Activated naive CD4-positive, alpha-beta T cell treated with anti-CD3 and anti-CD28 coated beads for 36 hours (primary cell): ENCODE measurements at regions not wholly inside any gene's neighbourhood (a gene's known extent, or its start where the extent isn't known, plus 50 kb on each side); places are given as distances from the start of the nearest gene placed in this dataset.

Experiments
- CTCF ChIA-PET: fragments of 350-600 bp; sonication (Branson Sonifier 250); formaldehyde crosslinking; loops from one replicate; lab custom pipeline; 2021; ENCODE audit warnings: antibody characterized with exemption; lab: Charles Lee
- DNase-seq: peaks from one replicate; pipeline ENCODE4 v3.0.0-alpha.2; 2020
- H3K27ac Mint-ChIP-seq: one replicate; pipeline ENCODE4 v1.8.0; 2021; ENCODE audit warnings: mild to moderate bottlenecking, mixed read lengths
- H3K27me3 Mint-ChIP-seq: one replicate; pipeline ENCODE4 v1.8.0; 2021; ENCODE audit warnings: low read depth, mixed read lengths
- H3K36me3 Mint-ChIP-seq: one replicate; pipeline ENCODE4 v1.8.0; 2021; ENCODE audit warnings: low read depth, mixed read lengths
- H3K4me1 Mint-ChIP-seq: one replicate; pipeline ENCODE4 v1.8.0; 2021; ENCODE audit warnings: low read depth, mixed read lengths
- H3K4me3 Mint-ChIP-seq: one replicate; pipeline ENCODE4 v1.8.0; 2021; ENCODE audit warnings: mild to moderate bottlenecking, moderate library complexity, mixed read lengths
- H3K9me3 Mint-ChIP-seq: one replicate; pipeline ENCODE4 v1.8.0; 2021; ENCODE audit warnings: mixed read lengths
- intact Hi-C: fragments of 100-400 bp; cut with micrococcal nuclease; formaldehyde crosslinking; loops from one replicate; pipeline ENCODE4 v1.15.1; 2023

DNA sequence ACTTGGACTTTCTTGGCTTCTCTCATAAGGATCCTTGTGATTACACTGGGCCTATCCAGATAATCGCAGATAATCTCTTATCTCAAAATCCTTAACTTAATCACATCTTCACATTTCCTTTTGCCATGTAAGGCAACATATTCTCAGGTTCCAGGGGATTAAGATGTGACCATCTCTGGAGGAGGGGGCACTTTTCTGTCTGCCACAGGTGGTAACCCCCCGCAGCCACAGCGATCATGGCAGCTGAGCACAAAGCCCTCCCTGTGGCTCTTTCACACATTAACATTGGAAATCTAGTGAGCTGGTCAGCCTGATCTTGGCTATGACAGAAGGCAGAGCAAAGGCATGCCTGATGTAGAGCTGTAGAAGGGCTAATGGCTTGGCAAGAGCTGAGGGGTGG is 69.1 kb upstream of the CD82 start:
- no peak for DNase-seq
- Mint-ChIP-seq H3K4me1 (no peaks in the 10 kb centered on the region), H3K9me3 (no peaks in the 10 kb centered on the region), H3K36me3 (no peaks in the 10 kb centered on the region), H3K4me3 (no peak overlapping the region), H3K27ac (no peak overlapping the region), H3K27me3 (peaks cover 3% of the 10 kb centered on the region)
- CTCF ChIA-PET = interaction anchor here (1.1 kb wide), 1 partner anchor 43 kb away, joined by 3 read pairs; no protein-coding TSS in a partner anchor
- intact Hi-C loops = no loop called here

DNA sequence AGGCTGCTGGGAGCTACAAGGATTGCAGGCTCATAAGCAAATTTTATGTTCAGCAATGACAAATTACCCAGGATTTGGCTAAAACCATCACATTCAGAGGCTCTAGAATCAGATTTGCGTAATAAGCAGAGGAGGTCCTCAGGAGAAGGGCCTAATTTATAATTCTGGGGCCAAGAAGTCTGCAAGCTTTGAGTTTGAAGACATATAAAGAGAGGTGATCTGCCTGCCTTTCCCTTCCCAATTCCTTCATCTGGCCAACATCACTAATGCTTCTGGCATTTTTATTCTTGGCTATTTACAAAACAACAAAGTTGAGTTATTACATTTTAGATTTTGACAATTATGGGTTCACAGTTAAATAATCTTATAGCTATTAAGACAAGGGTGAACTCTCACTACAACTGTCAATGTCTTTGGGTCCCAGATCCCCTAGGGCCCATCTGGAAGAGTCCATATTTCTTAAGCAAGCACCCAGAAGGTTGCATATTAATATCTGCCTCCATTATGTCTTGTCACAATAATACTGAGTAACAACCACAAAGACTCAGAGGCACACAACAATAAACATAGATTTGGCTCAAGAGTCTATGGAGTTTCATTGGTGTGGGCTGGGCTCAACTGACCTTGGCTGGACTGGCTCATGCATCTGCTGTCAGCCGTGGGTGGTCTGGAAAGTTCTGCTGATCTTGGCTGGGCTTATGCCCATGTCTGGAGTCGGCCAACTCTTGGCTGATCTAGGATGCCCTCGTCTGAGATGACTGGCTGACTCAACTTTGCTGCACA is 67.2 kb upstream of the CD82 start:
- intact Hi-C loops = no loop called here
- Mint-ChIP-seq H3K9me3 (no peaks in the 10 kb centered on the region), H3K4me3 (no peak overlapping the region), H3K4me1 (no peaks in the 10 kb centered on the region), H3K36me3 (no peaks in the 10 kb centered on the region), H3K27ac (no peak overlapping the region), H3K27me3 (peaks cover 2% of the 10 kb centered on the region)
- CTCF ChIA-PET = interaction anchor here (0.6 kb wide), 1 partner anchor 213 kb away, joined by 3 read pairs; no protein-coding TSS in a partner anchor
- DNase-seq = no peak

DNA sequence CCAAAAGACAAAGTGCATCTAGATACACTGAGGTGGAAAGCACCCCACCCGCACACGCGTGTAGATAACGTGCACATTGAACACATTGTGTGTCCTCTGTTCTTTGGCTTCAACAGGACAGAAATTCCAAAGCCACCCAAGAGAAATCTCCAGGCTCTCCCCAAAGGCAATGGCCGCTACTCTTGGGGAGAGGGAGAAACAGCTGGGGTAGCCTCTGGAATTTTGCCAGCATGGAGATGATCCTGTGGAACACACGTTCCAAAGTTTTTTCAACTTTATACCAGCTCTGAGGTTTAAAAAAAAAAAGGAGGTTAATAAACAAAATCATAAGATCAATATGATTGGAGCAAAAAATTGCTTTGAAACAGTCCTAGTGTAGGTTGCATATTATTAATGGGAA is 63.0 kb upstream of the CD82 start:
- intact Hi-C loops = no loop called here
- no peaks in the 10 kb centered on the region for H3K36me3 Mint-ChIP-seq
- H3K9me3 Mint-ChIP-seq = no peaks in the 10 kb centered on the region
- no peak overlapping the region for H3K4me3 Mint-ChIP-seq
- DNase-seq = no peak
- peaks cover 3% of the 10 kb centered on the region for H3K27me3 Mint-ChIP-seq
- H3K4me1 Mint-ChIP-seq = no peaks in the 10 kb centered on the region
- CTCF ChIA-PET = interaction anchor here (1.4 kb wide), 1 partner anchor 21 kb away, joined by 3 read pairs; no protein-coding TSS in a partner anchor
- H3K27ac Mint-ChIP-seq = no peak overlapping the region

DNA sequence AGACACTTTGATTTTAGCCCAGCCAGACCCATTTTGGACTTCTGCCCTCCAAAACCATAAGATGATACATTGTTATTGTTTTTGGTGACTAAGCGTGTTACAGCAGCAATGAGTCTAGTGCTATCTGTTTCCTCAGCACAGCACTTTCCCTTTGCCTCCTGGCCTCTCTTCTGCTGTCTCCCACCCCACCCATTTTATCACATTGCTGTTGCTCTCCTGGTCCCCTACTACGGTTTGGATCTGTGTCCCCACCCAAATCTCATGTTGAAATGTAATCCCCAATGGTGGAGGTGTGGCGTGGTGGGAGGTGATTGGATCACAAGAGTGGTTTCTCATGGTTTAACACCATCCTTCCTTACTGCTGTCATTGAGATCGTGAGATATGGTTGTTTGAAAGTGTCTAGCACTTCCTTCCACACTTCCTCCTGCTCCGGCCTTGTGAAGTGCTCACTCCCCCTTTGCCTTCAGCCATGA is 59.8 kb upstream of the CD82 start:
- no peak overlapping the region for H3K4me3 Mint-ChIP-seq
- CTCF ChIA-PET = no interaction called here
- DNase-seq = no peak
- peaks cover 3% of the 10 kb centered on the region for H3K27me3 Mint-ChIP-seq
- H3K4me1 Mint-ChIP-seq = no peaks in the 10 kb centered on the region
- H3K36me3 Mint-ChIP-seq = no peaks in the 10 kb centered on the region
- intact Hi-C loops = no loop called here
- H3K9me3 Mint-ChIP-seq = no peaks in the 10 kb centered on the region
- H3K27ac Mint-ChIP-seq = no peak overlapping the region

DNA sequence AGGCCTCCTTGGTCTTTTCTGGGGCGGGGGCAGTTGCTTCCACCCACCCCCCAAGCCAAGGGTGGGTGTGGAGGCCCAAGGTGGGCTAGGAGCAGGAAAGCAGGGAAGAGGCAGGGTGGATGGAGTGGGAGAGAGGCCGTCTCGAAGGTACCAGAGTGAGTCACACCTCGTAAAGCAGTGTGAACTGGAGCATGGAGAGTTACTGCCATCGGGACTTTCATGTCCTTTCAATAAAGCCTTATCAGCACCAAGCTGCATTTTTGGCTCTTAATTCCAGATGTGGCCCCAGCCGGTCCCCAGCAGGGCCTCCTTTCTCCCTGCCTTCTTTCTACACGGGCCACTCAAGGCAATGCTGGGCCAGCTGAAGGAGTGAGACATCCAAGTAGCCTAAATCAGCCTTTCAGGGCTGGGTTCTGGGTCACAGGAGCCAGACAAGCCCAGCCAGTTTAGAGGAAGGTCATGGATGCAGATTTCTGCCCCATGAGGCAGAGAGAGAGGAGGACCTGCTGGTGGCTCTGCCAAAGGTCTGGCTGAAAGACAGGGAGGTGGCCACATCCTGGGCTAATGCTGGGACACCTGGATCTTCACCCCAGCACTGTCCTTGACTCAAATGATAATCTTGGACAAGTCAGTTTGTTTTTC is 59.0 kb upstream of the CD82 start:
- Mint-ChIP-seq H3K36me3 (no peaks in the 10 kb centered on the region), H3K9me3 (no peaks in the 10 kb centered on the region), H3K27me3 (peaks cover 2% of the 10 kb centered on the region), H3K27ac (no peak overlapping the region), H3K4me3 (no peak overlapping the region), H3K4me1 (no peaks in the 10 kb centered on the region)
- intact Hi-C loops = no loop called here
- DNase-seq = no peak
- CTCF ChIA-PET = no interaction called here

DNA sequence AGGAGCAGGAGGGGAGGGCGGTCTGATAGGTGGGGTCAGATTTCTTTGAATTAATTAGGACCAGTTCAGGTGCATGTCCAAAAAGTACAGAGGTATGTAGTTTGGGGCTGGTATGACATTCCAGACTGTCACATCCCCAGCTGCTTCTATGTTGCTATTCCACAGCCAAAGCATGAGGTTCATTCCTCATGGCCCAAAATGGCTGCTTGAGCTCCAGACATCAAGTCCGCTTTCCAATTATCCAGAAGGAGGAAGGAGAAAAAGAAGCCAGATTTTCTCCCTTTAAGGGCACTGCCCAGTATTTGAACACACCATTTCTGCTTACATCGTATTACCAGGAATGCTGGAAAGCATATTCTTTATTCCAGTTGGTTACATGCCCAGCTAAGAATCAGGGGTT is 58.0 kb upstream of the CD82 start:
- Mint-ChIP-seq H3K27ac (no peak overlapping the region), H3K4me1 (no peaks in the 10 kb centered on the region), H3K36me3 (no peaks in the 10 kb centered on the region), H3K9me3 (no peaks in the 10 kb centered on the region), H3K27me3 (peaks cover 2% of the 10 kb centered on the region), H3K4me3 (no peak overlapping the region)
- intact Hi-C loops = no loop called here
- no peak for DNase-seq
- CTCF ChIA-PET = no interaction called here

DNA sequence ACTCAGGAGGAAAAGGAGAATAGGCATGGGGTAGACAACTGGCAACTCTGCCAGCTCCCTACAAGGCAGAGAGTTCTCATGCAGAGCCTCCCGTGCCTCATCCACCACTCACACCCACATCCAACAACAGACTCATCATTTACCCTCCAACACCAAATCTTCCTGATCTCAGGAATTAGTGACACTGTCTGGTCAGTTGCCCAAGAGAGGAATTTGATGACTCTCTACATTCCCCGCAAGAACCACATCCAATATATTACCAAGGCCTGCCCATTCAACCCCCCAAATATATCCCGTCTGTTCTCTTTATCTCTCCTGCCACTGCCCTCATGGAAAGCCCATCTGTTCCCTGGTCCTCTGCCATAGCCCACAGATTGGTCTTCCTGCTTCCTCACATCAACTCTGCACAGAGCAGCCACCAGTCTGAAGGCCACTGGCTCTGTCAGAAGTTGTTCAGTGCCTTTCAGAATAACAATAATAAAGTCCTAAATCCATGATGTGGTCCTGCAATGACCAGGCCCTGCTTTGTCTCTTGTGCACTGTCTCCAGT is 57.5 kb upstream of the CD82 start:
- CTCF ChIA-PET = no interaction called here

DNA sequence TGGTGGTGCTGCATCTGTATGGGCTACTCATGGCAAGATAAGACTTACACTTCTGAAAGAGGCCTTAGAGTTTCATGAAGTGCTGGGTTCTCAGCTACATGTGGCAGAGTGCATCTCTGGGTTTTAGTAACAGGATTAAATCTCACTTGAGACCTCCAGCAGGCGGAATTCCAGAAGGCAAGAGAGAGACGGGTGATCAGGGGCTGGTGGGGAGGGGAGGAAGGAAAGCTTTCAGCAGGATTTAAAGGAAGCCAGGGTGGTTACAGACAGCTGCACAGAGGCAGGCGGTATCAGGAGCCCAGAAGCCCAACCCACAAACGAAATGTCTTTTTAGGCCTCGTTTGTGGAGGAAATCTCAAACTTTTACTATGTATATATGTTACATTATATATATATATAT is 56.2 kb upstream of the CD82 start:
- no peak for DNase-seq
- Mint-ChIP-seq H3K27ac (no peak overlapping the region), H3K9me3 (no peaks in the 10 kb centered on the region), H3K27me3 (peaks cover 2% of the 10 kb centered on the region), H3K4me1 (no peaks in the 10 kb centered on the region), H3K4me3 (no peak overlapping the region), H3K36me3 (no peaks in the 10 kb centered on the region)
- CTCF ChIA-PET = no interaction called here
- intact Hi-C loops = no loop called here

More for the DNA sequence above, 57.5 kb upstream of the CD82 start:
- Mint-ChIP-seq H3K4me3 (no peak overlapping the region), H3K27ac (no peak overlapping the region), H3K4me1 (no peaks in the 10 kb centered on the region), H3K27me3 (peaks cover 2% of the 10 kb centered on the region), H3K36me3 (no peaks in the 10 kb centered on the region), H3K9me3 (no peaks in the 10 kb centered on the region)
- no peak for DNase-seq
- intact Hi-C loops = no loop called here

DNA sequence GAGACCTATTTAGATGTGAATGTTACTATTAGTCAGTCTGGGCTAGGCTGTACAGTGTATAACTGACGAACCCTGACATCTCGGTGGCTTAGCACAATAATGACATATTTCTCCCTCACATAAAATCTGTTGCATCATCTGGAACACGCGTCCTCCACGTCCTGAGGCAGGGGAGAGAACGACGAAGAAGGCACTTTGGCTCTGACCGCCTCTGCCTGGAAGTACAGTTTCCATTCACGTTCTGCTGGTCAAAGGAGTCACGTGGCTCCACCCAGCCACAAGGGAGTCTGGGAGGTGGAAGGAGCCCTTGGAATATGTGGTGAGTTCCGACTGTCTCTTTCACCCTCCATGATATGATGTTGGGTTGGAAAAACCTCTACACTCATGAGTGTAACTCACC is 55.1 kb upstream of the CD82 start:
- no peaks in the 10 kb centered on the region for H3K9me3 Mint-ChIP-seq

DNA sequence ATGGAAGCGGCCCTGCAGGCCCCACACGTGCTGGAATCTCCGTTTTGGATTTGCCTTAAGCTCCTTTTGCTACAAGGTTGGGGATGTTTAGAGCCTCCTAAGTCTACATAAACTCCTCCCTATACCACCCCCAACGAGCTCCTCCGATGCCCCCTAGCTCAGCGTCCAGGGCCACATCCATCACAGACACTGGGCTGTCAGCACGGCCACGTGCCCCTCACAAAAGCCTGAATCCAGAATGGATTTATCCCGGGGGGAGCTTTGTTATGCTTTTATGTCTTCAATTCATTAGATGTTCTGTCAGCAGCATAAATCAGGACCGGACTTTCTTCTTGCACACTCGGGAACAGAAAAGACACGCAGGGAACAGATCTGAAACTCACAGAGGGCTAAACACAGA is 52.6 kb upstream of the CD82 start:
- CTCF ChIA-PET = interaction anchor here (0.9 kb wide), 1 partner anchor 10 kb away, joined by 4 read pairs; no protein-coding TSS in a partner anchor
- Mint-ChIP-seq H3K4me3 (no peak overlapping the region), H3K9me3 (no peaks in the 10 kb centered on the region), H3K4me1 (no peaks in the 10 kb centered on the region), H3K36me3 (no peaks in the 10 kb centered on the region), H3K27ac (no peak overlapping the region), H3K27me3 (no peaks in the 10 kb centered on the region)
- DNase-seq = no peak
- intact Hi-C loops = no loop called here

More for the DNA sequence above, 55.1 kb upstream of the CD82 start:
- CTCF ChIA-PET = no interaction called here
- no peaks in the 10 kb centered on the region for H3K4me1 Mint-ChIP-seq
- no peak overlapping the region for H3K4me3 Mint-ChIP-seq
- H3K27ac Mint-ChIP-seq = no peak overlapping the region
- H3K27me3 Mint-ChIP-seq = peaks cover 2% of the 10 kb centered on the region
- no peaks in the 10 kb centered on the region for H3K36me3 Mint-ChIP-seq
- intact Hi-C loops = no loop called here
- no peak for DNase-seq

DNA sequence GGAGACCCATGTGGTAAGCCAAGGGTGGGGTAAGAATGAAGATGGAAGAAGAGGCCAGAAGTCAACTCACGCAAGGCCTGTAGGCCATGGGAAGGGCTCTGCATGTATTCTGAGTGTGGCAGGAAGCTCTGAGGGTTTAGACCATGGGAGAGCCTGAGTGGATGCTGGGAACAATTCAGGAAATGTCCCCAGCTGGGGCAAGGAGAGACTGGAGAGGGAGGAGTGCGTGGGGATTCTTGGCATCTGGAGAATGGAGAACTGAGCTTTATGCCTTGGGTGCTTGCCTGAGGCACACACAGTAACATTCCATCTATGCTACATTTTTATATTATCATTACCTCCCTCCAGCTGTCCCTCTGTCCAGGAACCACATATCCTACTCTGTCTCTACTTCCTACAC is 50.4 kb upstream of the CD82 start:
- Mint-ChIP-seq H3K36me3 (no peaks in the 10 kb centered on the region), H3K27ac (no peak overlapping the region), H3K27me3 (peaks cover 5% of the 10 kb centered on the region), H3K4me1 (no peaks in the 10 kb centered on the region), H3K4me3 (no peak overlapping the region), H3K9me3 (no peaks in the 10 kb centered on the region)
- intact Hi-C loops = no loop called here
- DNase-seq = no peak
- CTCF ChIA-PET = interaction anchor here (0.8 to 1.5 kb wide), 2 partner anchors 102 to 230 kb away, joined by 4 to 7 read pairs; no protein-coding TSS in a partner anchor
